AG09309 (cell line): ENCODE measurements at regions not wholly inside any gene's neighbourhood (a gene's known extent, or its start where the extent isn't known, plus 50 kb on each side); places are given as distances from the start of the nearest gene placed in this dataset.

Experiments used
- DNase-seq: peaks from one replicate; pipeline ENCODE4 v3.0.0-alpha.2; 2010; ENCODE audit warnings: low read depth
- H3K4me3 ChIP-seq: 2 replicates; pipeline ENCODE4 v1.5.1; 2011; ENCODE audit warnings: mild to moderate bottlenecking, low read depth, low read length, moderate library complexity; ENCODE audit not compliant: control insufficient read depth
- TF ChIP-seq, protein P1 (sequence below): IDR thresholded peaks from 2 replicates; pipeline ENCODE4 v1.5.1; 2011; ENCODE audit warnings: mild to moderate bottlenecking, low read depth, low read length, inconsistent platforms; ENCODE audit not compliant: insufficient read depth, control insufficient read depth; ENCODE audit errors: missing control alignments

DNA sequence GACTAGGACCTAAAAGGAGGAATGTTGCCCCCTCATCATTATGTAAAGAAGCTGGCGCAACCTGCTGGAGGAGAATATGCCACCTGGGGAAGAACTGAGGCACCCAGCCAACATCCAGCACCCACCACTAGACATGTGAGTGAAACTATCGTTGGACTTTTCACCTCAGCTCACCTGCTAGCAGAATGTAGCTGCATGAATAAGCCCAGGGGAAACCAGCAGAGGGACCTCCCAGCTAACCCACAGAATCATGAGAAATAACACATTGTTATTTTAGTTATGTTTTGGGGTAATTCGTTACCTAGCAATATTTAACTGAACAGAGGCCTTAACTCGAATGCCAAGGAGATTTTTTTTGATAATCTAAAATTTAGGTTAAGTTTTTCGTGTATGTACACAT lies 542.5 kb upstream of the DAB1 start:
- DNase-seq: no peak
- TF ChIP-seq, protein P1, sequence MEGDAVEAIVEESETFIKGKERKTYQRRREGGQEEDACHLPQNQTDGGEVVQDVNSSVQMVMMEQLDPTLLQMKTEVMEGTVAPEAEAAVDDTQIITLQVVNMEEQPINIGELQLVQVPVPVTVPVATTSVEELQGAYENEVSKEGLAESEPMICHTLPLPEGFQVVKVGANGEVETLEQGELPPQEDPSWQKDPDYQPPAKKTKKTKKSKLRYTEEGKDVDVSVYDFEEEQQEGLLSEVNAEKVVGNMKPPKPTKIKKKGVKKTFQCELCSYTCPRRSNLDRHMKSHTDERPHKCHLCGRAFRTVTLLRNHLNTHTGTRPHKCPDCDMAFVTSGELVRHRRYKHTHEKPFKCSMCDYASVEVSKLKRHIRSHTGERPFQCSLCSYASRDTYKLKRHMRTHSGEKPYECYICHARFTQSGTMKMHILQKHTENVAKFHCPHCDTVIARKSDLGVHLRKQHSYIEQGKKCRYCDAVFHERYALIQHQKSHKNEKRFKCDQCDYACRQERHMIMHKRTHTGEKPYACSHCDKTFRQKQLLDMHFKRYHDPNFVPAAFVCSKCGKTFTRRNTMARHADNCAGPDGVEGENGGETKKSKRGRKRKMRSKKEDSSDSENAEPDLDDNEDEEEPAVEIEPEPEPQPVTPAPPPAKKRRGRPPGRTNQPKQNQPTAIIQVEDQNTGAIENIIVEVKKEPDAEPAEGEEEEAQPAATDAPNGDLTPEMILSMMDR: no peak
- H3K4me3 ChIP-seq: no peak overlapping the region

DNA sequence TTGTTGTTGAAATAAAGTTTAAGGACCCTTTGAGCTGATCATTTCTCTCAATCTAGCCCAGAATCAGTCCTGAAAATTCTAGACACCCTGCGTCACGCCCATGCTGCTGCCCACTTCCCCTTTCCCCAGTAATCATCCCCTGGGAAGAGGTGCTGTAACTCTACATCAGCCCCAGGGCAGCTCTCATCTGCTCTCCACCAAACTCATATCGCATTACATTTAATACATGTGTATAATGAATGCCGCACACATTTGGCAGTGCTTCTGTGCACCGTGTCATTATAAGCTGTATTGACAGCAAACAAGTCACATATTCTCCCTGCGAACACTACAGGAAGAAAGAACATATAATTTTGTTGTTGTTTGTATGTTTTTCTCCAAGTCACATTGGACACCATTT lies 539.7 kb upstream of the DAB1 start:
- H3K4me3 ChIP-seq: no peak overlapping the region
- TF ChIP-seq, protein P1: no peak
- no peak for DNase-seq

DNA sequence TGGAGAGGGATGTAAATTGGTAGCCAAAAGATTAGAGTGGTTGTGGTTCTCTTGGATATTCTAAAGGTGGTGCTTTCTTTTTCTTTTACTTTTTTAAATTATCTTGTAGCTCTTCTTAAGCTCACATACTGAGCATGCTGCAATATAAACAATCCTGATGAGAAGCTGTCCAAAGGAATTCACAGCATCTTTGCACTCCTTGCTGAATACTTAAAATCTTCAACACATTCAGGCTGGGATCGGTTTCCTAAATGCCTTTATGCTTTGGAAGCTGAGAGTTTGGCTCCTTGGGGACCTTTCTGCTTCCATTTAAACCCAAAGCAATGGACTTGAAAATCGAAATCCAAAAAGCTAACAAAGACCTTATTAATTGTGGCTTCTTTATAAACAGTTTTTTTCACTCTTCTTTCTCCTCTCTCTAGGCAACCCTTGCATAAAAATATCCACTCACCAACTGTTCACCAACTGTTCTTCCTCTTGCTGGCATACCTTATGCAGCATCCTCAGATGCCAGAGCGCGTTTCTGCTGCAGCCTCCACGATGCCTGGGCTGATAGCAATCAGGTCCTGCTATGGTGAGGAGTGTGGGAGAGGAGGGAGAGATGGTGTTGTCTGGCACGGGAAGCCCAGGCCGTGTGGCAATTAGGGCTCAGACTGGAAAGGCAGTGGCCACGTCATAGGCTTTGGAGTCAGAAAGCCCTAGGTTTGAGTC lies 535.8 kb upstream of the DAB1 start:
- no peak overlapping the region for H3K4me3 ChIP-seq
- TF ChIP-seq, protein P1: no peak
- DNase-seq: no peak

DNA sequence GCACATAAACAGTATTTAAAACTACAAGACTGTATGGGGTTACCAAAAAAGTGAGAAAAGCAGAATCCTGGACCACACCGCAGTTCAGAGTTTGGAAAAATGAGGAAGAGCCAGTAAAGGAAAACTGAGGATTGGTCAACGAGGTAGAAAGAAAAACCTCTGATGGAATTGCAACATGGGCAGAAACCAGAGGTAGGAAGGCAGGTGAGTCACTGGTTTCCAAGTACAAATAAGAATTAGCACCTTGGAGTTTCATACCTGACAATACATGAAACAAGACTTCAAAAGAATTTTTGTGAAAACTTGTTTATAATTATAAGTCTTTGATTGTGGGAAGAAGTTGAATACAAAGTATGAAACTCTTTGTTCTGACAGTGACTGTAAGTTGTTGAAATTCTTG lies 533.7 kb upstream of the DAB1 start:
- H3K4me3 ChIP-seq: no peak overlapping the region
- TF ChIP-seq, protein P1: no peak
- no peak for DNase-seq

DNA sequence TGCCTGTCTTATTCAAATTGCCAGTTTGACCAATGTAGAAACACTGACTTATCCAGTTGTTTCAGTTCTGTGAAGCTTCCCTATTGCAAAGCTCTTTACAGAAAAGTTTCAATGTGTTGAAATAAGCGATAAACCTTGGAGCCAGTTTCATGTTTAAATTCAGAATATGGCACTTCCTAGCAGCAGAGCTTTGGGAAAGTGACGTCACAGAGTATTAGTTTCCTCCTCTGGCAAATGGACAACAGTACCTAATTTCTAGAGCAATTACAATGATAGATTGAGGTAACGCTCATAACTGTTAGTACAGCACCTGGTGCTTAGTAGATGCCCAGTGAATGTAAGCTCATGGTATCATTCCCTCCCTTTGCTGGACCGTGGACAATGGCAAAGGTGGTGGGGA lies 527.5 kb upstream of the DAB1 start:
- H3K4me3 ChIP-seq: no peak overlapping the region
- TF ChIP-seq, protein P1: no peak
- DNase-seq: no peak

DNA sequence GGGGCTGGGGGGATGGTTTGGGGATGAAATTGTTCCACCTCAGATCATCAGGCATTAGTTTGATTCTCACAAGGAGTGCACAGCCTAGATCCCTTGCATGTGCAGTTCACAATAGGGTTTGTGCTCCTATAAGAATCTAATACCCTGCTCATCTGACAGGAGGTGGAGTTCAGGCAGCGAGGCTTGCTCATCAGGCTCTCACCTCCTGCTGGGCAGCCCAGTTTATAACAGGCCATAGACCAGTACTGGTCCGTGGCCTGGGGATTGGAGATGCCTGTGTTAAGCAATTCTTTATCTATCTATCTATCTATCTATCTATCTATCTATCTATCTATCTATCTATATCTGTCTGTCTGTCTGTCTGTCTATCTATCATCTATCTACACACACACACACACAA lies 525.3 kb upstream of the DAB1 start:
- no peak overlapping the region for H3K4me3 ChIP-seq
- TF ChIP-seq, protein P1: no peak
- no peak for DNase-seq
